Fibroblast of skin of back (primary cell): ENCODE measurements at regions not wholly inside any gene's neighbourhood (a gene's known extent, or its start where the extent isn't known, plus 50 kb on each side); places are given as distances from the start of the nearest gene placed in this dataset.
"Not testable (repeated sequence)": the region's sequence is repeated elsewhere in the genome, so short reads cannot be mapped to it uniquely, and the experiment has no call there.

Experiments used
- DNase-seq: peaks from one replicate; pipeline ENCODE4 v3.0.0-alpha.2; 2013

- no peak for DNase-seq
Observed at GRCh38 chr14:39555749-39556148, 123.5 kb upstream of the FBXO33 start.

- no peak for DNase-seq
Observed at GRCh38 chr14:39554576-39554975, 122.3 kb upstream of the FBXO33 start.

DNA sequence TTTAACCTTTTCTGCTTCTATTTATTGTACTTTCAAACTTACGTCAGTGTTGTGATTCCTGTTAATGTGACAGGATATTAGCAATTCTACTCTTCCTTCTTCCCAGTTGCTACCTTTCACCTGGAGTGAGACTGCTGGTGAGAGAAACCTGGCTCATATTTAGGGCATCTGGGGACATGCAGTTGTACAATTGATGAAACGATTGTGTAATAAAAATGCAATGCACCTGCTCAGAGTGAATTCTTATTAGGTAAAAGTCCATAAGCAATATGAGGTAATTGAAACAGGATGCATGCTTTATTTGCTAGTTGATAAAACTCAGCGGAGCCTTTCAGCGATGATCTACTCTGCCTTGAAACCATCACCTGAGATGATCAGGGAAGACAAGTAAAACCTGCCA is 116.1 kb upstream of the FBXO33 start:
- DNase-seq: no peak

DNA sequence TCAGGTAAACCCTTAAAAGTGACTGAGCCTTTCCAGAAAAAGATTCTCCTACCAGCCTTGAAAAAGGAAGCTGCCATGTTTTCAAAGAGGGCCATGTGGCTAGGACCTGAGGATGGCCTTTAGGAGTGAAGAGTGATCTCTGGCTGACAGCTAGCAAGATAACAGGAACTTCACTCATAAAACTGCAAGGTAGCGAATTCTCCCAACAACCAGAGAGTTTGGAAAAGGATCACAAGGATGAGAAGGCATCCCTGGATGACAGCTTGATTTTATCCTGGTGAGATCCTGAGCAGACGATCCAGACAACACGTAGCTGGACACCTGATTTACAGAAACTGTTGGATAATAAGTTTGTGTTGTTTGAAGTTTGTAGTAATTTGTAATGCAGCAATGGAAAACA is 115.6 kb upstream of the FBXO33 start:
- DNase-seq: no peak

DNA sequence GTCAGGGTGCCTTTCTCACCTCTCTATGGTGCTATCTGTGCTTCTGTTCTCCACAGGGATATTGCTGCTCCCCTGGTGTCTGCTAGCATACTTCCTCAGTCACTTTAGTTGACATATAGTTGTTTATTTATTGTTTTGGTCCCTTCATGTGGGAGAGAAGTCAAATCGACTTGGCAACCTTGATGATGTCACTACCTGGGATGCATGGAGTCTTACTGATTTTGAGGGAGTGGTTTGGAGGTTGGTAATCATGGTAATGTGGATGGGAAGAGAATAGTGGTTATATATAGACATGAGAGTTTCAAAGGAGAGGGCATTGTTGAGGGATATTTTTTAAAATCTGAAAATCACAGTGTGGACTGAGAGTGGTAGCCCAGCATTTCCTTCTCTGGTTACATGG is 73.6 kb upstream of the FBXO33 start:
- no peak for DNase-seq

DNA sequence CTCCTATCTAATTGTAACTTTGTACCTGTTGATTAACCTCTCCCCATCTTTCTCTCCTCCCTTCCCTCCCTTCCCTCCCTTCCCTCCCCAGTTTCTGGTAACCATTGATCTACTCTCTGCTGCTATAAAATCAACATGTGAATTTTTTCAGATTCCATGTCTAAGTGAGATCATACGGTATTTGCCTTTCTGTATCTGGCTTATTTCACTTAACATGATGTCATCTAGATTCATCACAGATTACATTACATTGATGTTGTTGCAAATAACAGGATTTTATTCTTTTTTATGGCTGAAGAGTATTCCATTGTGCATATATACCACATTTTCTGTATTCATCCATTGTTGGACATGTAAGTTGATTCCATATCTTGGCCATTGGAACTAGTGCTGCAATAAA is 68.0 kb upstream of the FBXO33 start:
- DNase-seq: no peak

DNA sequence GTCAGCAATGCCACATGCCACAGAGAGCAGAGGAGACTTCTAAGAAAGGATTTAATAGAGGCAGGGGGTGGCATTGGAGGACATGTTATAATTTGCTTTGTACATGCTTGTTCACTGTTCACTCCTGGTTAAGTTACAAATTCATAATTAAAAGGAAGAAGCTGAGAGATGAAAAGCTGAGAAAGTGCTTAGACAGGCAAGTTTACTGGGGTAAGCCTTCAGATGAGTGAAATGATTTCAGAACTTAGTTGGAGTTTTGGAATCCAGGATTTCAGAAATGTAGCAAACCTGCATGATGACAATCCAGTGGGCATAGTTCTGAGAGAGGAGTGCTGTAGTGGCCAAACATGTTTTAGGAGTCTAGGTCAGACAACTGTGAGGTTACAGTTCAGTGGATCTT is 67.3 kb upstream of the FBXO33 start:
- no peak for DNase-seq

- DNase-seq: not testable (repeated sequence)
Observed at GRCh38 chr14:39497677-39498076, 65.4 kb upstream of the FBXO33 start.

DNA sequence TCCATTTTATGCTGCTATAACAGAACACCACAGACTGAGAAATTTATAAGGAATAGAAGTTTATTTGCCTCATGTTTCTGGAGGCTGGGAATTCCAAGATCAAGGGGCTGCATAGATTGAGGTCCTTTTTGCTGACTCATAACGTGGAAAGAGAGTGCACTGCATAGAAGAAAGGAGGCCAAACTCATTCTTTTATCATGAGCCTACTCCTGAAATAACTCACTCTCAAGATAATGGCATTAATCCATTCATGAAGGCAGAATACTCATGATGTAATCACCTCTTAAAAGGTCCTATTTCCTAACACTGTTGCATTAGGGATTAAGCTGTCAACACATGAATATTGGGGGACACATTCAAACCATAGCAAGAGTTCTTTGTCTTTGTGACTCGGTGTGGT is 60.0 kb upstream of the FBXO33 start:
- DNase-seq: peak; percentile 92

GRCh38 chr14:39491134-39491571 is 58.9 kb upstream of the FBXO33 start:
- DNase-seq: peak; percentile 49

DNA sequence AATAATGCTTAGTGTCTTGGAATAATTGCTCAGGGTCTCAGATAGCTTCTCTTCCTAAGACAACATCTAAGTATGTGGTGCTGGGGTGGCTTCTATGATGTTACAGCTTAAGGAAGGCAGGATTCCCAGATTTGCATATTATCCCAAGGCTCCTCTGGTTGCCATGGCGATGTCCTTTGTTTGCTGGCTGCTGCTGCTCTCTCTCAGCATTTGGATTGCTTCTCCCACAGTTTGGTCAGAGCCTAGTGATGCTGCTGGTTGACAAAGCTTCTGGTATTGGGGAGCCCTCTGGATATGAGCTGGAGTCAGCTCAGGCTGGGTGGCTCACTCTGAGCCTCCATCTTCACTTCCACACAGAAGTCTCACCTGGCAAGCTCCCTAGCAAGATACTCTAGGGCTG is 56.4 kb upstream of the FBXO33 start:
- peak; percentile 22 for DNase-seq

DNA sequence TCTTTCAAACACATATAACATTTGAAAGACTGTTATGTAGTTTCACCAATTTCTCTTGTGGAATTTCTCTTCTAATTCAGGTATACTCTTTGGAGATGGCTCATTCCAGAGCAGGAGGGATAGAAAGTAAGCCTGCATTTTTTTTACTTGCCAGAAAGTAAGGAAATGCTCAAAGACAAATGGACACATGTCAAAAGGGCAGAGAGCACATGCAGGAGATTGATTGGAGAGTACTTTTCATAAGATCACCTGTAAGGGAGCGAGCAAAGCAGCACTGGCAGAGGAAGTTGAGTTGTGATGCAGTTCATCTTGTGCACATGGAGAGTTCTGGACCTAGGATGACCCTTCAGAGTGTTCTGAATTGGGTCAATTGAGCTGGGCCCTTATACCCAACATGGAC is 51.4 kb upstream of the FBXO33 start:
- DNase-seq: no peak
